ENCODE measurements at regions not wholly inside any gene's neighbourhood (a gene's known extent, or its start where the extent isn't known, plus 50 kb on each side); places are given as distances from the start of the nearest gene placed in this dataset.

GRCh38 chr15:77837649-77838025 is 204.9 kb upstream of the LINGO1 start:
- TF ChIP-seq CTCF (IDR thresholded peaks at IDR 0.05) (no peak), POLR2A (IDR thresholded peaks at IDR 0.05; ENCODE audit: low read depth) (no peak), EP300 (IDR thresholded peaks at IDR 0.05) (no peak)
